ENCODE measurements at regions not wholly inside any gene's neighbourhood (a gene's known extent, or its start where the extent isn't known, plus 50 kb on each side); places are given as distances from the start of the nearest gene placed in this dataset.

GRCh38 chr3:10744098-10744465 lies 71.9 kb upstream of the SLC6A11 start:
- H3K4me1 Mint-ChIP-seq, result peaks cover under 1% of the 10 kb centered on the region

DNA sequence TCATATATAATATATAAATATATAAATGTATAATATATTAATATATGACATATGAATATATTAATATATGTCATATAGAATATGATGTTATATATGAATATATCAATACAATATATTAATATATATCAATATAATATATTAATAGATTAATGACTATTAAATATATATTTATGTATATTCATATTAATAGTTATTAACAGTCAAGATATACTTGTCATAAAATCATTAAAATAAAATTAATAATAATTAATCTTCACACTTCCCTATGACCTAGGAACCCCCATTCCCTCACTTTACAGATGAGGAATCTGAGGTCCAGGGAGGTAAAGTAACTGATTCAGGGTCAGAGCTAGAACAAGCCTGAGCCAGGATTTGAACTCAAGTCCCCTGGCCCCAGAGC lies 70.6 kb upstream of the SLC6A11 start:
- Mint-ChIP-seq H3K4me1 (no peaks in the 10 kb centered on the region), H3K9me3 (no peaks in the 10 kb centered on the region), H3K27ac (no peak overlapping the region), H3K27me3 (peaks cover 4% of the 10 kb centered on the region), H3K4me3 (no peak overlapping the region), H3K36me3 (ENCODE audit: low read depth) (no peaks in the 10 kb centered on the region)
- DNase-seq, result no peak
- intact Hi-C loops (cut with micrococcal nuclease), result no loop called here

More at GRCh38 chr3:10744098-10744465, 71.9 kb upstream of the SLC6A11 start:
- intact Hi-C loops (cut with micrococcal nuclease), result no loop called here
- H3K27ac Mint-ChIP-seq, result no peak overlapping the region
- DNase-seq, result peak; percentile 74
- no peaks in the 10 kb centered on the region for H3K36me3 Mint-ChIP-seq (ENCODE audit: low read depth)
- H3K27me3 Mint-ChIP-seq, result peaks cover 5% of the 10 kb centered on the region
- no peaks in the 10 kb centered on the region for H3K9me3 Mint-ChIP-seq
- no peak overlapping the region for H3K4me3 Mint-ChIP-seq

DNA sequence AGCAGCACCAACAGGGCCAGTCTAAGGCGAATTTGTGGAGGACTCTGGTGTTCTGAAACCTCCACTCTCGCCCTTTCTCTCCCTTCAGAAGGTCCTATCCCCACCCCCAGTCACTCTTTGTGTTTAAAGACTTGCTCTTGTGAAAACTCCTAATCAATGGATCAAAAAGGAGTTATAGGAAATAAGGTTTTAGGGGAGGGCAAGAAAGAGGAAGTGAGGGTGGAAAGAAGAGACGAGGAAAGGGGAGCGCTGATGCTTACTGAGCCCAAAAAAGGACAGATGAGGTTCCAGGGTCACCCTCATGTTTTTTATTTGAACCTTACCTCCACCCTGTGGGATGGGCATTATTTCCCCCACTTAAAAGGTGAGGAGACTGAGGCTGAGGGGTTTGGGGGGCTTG lies 70.0 kb upstream of the SLC6A11 start:
- DNase-seq, result no peak
- no peaks in the 10 kb centered on the region for H3K36me3 Mint-ChIP-seq (ENCODE audit: low read depth)
- peaks cover 4% of the 10 kb centered on the region for H3K27me3 Mint-ChIP-seq
- no peak overlapping the region for H3K27ac Mint-ChIP-seq
- intact Hi-C loops (cut with micrococcal nuclease), result no loop called here
- H3K4me3 Mint-ChIP-seq, result no peak overlapping the region
- no peaks in the 10 kb centered on the region for H3K4me1 Mint-ChIP-seq
- no peaks in the 10 kb centered on the region for H3K9me3 Mint-ChIP-seq

- no peaks in the 10 kb centered on the region for H3K9me3 Mint-ChIP-seq
- no peaks in the 10 kb centered on the region for H3K4me1 Mint-ChIP-seq
- DNase-seq, result no peak
- no peak overlapping the region for H3K27ac Mint-ChIP-seq
- H3K27me3 Mint-ChIP-seq, result peaks cover 4% of the 10 kb centered on the region
- no peak overlapping the region for H3K4me3 Mint-ChIP-seq
- intact Hi-C loops (cut with micrococcal nuclease), result no loop called here
- no peaks in the 10 kb centered on the region for H3K36me3 Mint-ChIP-seq (ENCODE audit: low read depth)
Observed at GRCh38 chr3:10746684-10747083, 69.3 kb upstream of the SLC6A11 start.

GRCh38 chr3:10747341-10747740 lies 68.7 kb upstream of the SLC6A11 start:
- Mint-ChIP-seq H3K9me3 (no peaks in the 10 kb centered on the region), H3K4me1 (no peaks in the 10 kb centered on the region), H3K27me3 (peaks cover 4% of the 10 kb centered on the region), H3K36me3 (ENCODE audit: low read depth) (no peaks in the 10 kb centered on the region), H3K4me3 (no peak overlapping the region), H3K27ac (no peak overlapping the region)
- intact Hi-C loops (cut with micrococcal nuclease), result no loop called here
- DNase-seq, result no peak

DNA sequence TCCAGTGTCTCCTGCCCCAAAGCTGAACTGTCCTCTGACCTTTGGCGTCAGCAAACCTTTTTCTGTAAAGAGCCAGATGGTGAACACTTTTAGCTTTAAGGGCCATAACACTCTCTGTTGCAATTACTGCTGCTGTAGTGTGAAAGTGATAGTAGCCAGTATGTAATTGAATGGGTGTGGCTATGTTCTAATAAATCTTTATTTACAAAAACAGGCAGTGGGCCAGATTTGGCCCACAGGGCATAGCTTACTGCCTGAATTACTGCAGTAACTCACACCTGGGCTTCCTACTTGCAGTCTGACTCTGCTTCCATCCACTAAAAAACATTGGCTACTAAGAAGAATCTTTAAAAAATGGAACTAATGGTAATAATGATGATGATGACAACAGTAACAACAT lies 68.0 kb upstream of the SLC6A11 start:
- Mint-ChIP-seq H3K4me3 (no peak overlapping the region), H3K4me1 (no peaks in the 10 kb centered on the region), H3K36me3 (ENCODE audit: low read depth) (no peaks in the 10 kb centered on the region), H3K27me3 (peaks cover 4% of the 10 kb centered on the region), H3K27ac (no peak overlapping the region), H3K9me3 (no peaks in the 10 kb centered on the region)
- DNase-seq, result no peak
- intact Hi-C loops (cut with micrococcal nuclease), result no loop called here

DNA sequence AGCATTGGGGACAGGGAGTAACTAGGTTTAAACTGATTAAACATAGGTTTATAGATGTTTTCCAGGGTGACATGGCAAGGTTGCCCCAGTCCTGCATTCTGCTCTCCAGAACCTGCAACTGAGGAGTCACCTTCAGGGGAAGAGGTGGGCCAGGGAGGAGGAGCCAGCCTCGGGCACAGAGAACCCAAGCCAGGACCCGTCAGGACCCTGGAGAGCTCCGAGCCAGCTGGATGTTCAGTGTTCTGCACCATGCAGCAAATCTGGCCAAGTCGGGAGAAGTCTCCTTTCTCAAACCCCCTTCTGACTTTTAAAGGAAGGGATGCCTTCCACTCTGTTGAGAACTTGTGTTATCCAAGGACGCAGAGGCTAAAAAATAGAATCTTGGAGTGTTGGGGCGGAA lies 62.1 kb upstream of the SLC6A11 start:
- Mint-ChIP-seq H3K27ac (no peak overlapping the region), H3K4me1 (peaks cover 3% of the 10 kb centered on the region), H3K27me3 (peaks cover 6% of the 10 kb centered on the region), H3K9me3 (no peaks in the 10 kb centered on the region), H3K4me3 (no peak overlapping the region), H3K36me3 (ENCODE audit: low read depth) (no peaks in the 10 kb centered on the region)
- peak; percentile 85 for DNase-seq
- intact Hi-C loops (cut with micrococcal nuclease), result no loop called here

GRCh38 chr3:10756546-10756945 lies 59.5 kb upstream of the SLC6A11 start:
- Mint-ChIP-seq H3K4me3 (no peak overlapping the region), H3K4me1 (peaks cover 3% of the 10 kb centered on the region), H3K27ac (no peak overlapping the region), H3K9me3 (no peaks in the 10 kb centered on the region), H3K36me3 (ENCODE audit: low read depth) (no peaks in the 10 kb centered on the region), H3K27me3 (peaks cover 13% of the 10 kb centered on the region)
- DNase-seq, result no peak
- intact Hi-C loops (cut with micrococcal nuclease), result loop anchor here (5.0 kb wide), 1 partner anchor 126 kb away; no protein-coding TSS in a partner anchor

- Mint-ChIP-seq H3K9me3 (no peaks in the 10 kb centered on the region), H3K4me1 (peaks cover 3% of the 10 kb centered on the region), H3K4me3 (no peak overlapping the region), H3K27me3 (peaks cover 13% of the 10 kb centered on the region), H3K36me3 (ENCODE audit: low read depth) (no peaks in the 10 kb centered on the region), H3K27ac (no peak overlapping the region)
- intact Hi-C loops (cut with micrococcal nuclease), result loop anchor here (5.0 kb wide), 1 partner anchor 125 kb away; no protein-coding TSS in a partner anchor
- DNase-seq, result no peak
Observed at GRCh38 chr3:10757021-10757820, 58.8 kb upstream of the SLC6A11 start.

GRCh38 chr3:10757821-10758130 lies 58.3 kb upstream of the SLC6A11 start:
- Mint-ChIP-seq H3K9me3 (no peaks in the 10 kb centered on the region), H3K27ac (no peak overlapping the region), H3K27me3 (peaks cover 13% of the 10 kb centered on the region), H3K4me3 (no peak overlapping the region), H3K4me1 (peaks cover 3% of the 10 kb centered on the region), H3K36me3 (ENCODE audit: low read depth) (no peaks in the 10 kb centered on the region)
- no peak for DNase-seq
- intact Hi-C loops (cut with micrococcal nuclease), result loop anchor here (1.0 to 5.0 kb wide), 3 partner anchors 25 to 226 kb away; no protein-coding TSS in a partner anchor

- H3K9me3 Mint-ChIP-seq, result no peaks in the 10 kb centered on the region
- H3K4me3 Mint-ChIP-seq, result no peak overlapping the region
- H3K36me3 Mint-ChIP-seq (ENCODE audit: low read depth), result no peaks in the 10 kb centered on the region
- intact Hi-C loops (cut with micrococcal nuclease), result loop anchor here (1.0 to 5.0 kb wide), 3 partner anchors 24 to 225 kb away; no protein-coding TSS in a partner anchor
- peak; percentile 80 for DNase-seq
- peaks cover 13% of the 10 kb centered on the region for H3K27me3 Mint-ChIP-seq
- H3K27ac Mint-ChIP-seq, result no peak overlapping the region
- peaks cover 3% of the 10 kb centered on the region for H3K4me1 Mint-ChIP-seq
Observed at GRCh38 chr3:10758304-10759037, 57.6 kb upstream of the SLC6A11 start.

- no peak overlapping the region for H3K4me3 Mint-ChIP-seq
- peaks cover 3% of the 10 kb centered on the region for H3K4me1 Mint-ChIP-seq
- H3K27ac Mint-ChIP-seq, result no peak overlapping the region
- no peaks in the 10 kb centered on the region for H3K9me3 Mint-ChIP-seq
- intact Hi-C loops (cut with micrococcal nuclease), result loop anchor here (2.0 to 5.0 kb wide), 2 partner anchors 23 to 123 kb away; no protein-coding TSS in a partner anchor
- H3K36me3 Mint-ChIP-seq (ENCODE audit: low read depth), result no peaks in the 10 kb centered on the region
- peaks cover 11% of the 10 kb centered on the region for H3K27me3 Mint-ChIP-seq
- DNase-seq, result no peak
Observed at GRCh38 chr3:10759495-10759894, 56.5 kb upstream of the SLC6A11 start.

DNA sequence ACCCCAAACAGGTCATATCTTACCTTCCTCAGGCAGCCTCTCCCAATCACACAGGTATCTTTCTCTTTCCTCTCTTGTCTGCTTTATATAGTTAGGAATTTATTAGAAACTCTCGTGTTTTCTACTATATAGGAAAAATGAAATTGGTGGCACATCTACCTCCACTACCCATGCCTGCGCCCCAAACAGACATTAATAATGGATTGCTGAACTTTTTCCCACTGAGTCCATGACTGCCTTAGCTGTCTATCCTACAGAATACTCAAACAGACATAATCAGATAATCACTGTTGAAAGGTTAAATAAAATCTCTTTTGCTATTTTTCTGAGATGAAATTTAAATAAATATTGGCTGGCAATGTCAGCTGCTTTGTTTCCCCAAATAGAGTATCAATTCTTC lies 55.8 kb upstream of the SLC6A11 start:
- H3K9me3 Mint-ChIP-seq, result no peaks in the 10 kb centered on the region
- intact Hi-C loops (cut with micrococcal nuclease), result no loop called here
- no peak for DNase-seq
- no peak overlapping the region for H3K27ac Mint-ChIP-seq
- H3K36me3 Mint-ChIP-seq (ENCODE audit: low read depth), result no peaks in the 10 kb centered on the region
- H3K4me3 Mint-ChIP-seq, result no peak overlapping the region
- H3K4me1 Mint-ChIP-seq, result peaks cover 3% of the 10 kb centered on the region
- peaks cover 11% of the 10 kb centered on the region for H3K27me3 Mint-ChIP-seq

- H3K27me3 Mint-ChIP-seq, result peaks cover 11% of the 10 kb centered on the region
- DNase-seq, result no peak
- H3K4me1 Mint-ChIP-seq, result peaks cover 3% of the 10 kb centered on the region
- H3K9me3 Mint-ChIP-seq, result no peaks in the 10 kb centered on the region
- no peaks in the 10 kb centered on the region for H3K36me3 Mint-ChIP-seq (ENCODE audit: low read depth)
- no peak overlapping the region for H3K27ac Mint-ChIP-seq
- H3K4me3 Mint-ChIP-seq, result no peak overlapping the region
- intact Hi-C loops (cut with micrococcal nuclease), result no loop called here
Observed at GRCh38 chr3:10761583-10761982, 54.4 kb upstream of the SLC6A11 start.

Data from activated CD4-positive, alpha-beta T cell treated with anti-CD3 and anti-CD28 coated beads, Interleukin-2, amount 10 ng/mL, durations not matched to agents 24 days and 14 days (primary cell).